Natural killer cell (primary cell): ENCODE measurements at regions not wholly inside any gene's neighbourhood (a gene's known extent, or its start where the extent isn't known, plus 50 kb on each side); places are given as distances from the start of the nearest gene placed in this dataset.

Experiments
- ATAC-seq, 3 donors: fragments of 150-1000 bp in 2 of 3; fragments of 200-7000 bp in 1 of 3; cut with Tn5 transposase; 1 replicate in 1 of 3; 2 replicates in 2 of 3; pipeline ENCODE4 v1.10.0; 2021; ENCODE audit warnings: mild to moderate bottlenecking in 2 of 3, moderate library complexity in 2 of 3
- DNase-seq, 2 donors: peaks; one replicate each; pipeline versions ENCODE4 v3.0.0 to v3.0.0-alpha.2; 2013 to 2021; ENCODE audit warnings: mixed read lengths in 1 of 2
- H3K27ac ChIP-seq: one replicate; pipeline ENCODE4 v1.5.1; 2013; ENCODE audit warnings: mild to moderate bottlenecking, low read length
- H3K27me3 ChIP-seq: one replicate; pipeline ENCODE4 v1.6.1; 2013; ENCODE audit warnings: low read length; ENCODE audit not compliant: control insufficient read depth, insufficient read depth
- H3K36me3 ChIP-seq: one replicate; pipeline ENCODE4 v1.6.1; 2013; ENCODE audit warnings: low read length; ENCODE audit not compliant: control insufficient read depth, insufficient read depth
- H3K4me1 ChIP-seq: one replicate; pipeline ENCODE4 v1.6.1; 2013; ENCODE audit warnings: low read length; ENCODE audit not compliant: control insufficient read depth, insufficient read depth
- H3K4me3 ChIP-seq: one replicate; pipeline ENCODE4 v1.5.1; 2013; ENCODE audit warnings: low read length
- H3K9me3 ChIP-seq: one replicate; pipeline ENCODE4 v1.6.1; 2013; ENCODE audit warnings: low read length; ENCODE audit not compliant: control insufficient read depth, insufficient read depth
- H3K27ac Mint-ChIP-seq, 2 donors: one replicate each; pipeline ENCODE4 v1.8.0; 2022; ENCODE audit warnings: mild to moderate bottlenecking in 2 of 2, mixed read lengths in 2 of 2, moderate library complexity in 1 of 2
- H3K27me3 Mint-ChIP-seq, 2 donors: one replicate each; pipeline ENCODE4 v1.8.0; 2022; ENCODE audit warnings: low read depth in 2 of 2, mixed read lengths in 2 of 2
- H3K36me3 Mint-ChIP-seq: one replicate; pipeline ENCODE4 v1.8.0; 2022; ENCODE audit warnings: mixed read lengths
- H3K4me1 Mint-ChIP-seq, 2 donors: one replicate each; pipeline ENCODE4 v1.8.0; 2022; ENCODE audit warnings: mixed read lengths in 2 of 2
- H3K4me3 Mint-ChIP-seq: one replicate; pipeline ENCODE4 v1.8.0; 2022; ENCODE audit warnings: mild to moderate bottlenecking, moderate library complexity, mixed read lengths
- H3K9me3 Mint-ChIP-seq, 2 donors: one replicate each; pipeline ENCODE4 v1.8.0; 2022; ENCODE audit warnings: mixed read lengths in 2 of 2
- WGBS: methylation state at CpG from one replicate; pipeline ENCODE4 v1.1.7; 2013; ENCODE audit warnings: missing lambda C conversion rate; ENCODE audit not compliant: insufficient coverage; 5-methylcytosine and 5-hydroxymethylcytosine counted together
- intact Hi-C: fragments of 100-400 bp; cut with micrococcal nuclease; formaldehyde crosslinking; loops from one replicate; pipeline ENCODE4 v1.14.2; 2022
- TF ChIP-seq, protein P1 (sequence below): fragments of 200-600 bp; IDR thresholded peaks from one replicate; pipeline ENCODE4 v1.8.0; 2022; ENCODE audit warnings: antibody characterized with exemption

DNA sequence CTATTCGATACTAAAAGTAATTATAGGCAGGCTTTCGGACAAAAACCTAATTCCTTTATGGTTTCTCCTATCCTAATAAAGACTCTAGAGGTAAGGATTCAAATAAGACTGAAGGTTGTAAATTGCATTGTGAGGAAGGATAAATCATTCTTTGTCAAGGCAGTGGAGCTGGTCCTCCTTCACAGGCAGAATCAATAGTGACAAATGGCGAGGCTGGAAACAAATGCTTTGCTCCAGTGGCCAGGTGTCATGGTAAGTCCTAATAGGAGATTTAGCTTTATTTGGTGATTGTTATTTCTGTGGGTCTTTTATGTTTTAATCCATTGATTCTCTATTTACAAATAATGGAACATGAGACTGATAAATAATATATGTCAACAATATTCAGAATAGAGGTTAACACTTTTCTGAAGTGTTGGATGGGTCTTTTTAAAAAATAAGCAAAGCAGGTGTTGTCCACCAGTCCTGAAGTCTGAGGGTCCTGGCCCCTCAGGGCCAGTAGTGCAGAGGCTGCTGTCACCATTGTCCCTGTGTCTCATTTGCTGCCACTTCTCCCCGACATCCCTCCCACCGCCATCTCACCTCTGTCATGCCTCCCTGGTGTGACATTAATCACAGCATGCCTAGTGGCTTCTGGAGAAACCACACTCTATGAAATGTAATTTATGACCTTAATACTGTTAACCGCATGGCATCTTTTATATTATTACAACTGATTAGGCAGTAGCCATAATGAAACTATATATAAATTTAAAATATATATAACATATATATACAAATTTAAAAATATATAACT lies 120.9 kb upstream of the MAGI3 start:
- no peaks in the 10 kb centered on the region for H3K4me1 Mint-ChIP-seq
- H3K27me3 ChIP-seq: no peaks in the 10 kb centered on the region
- 59% methylated on average over 4 of the region's 6 CpGs for WGBS
- H3K27me3 Mint-ChIP-seq: peaks cover 7 to 16% of the 10 kb centered on the region in 2 donors
- no peaks in the 10 kb centered on the region for H3K36me3 ChIP-seq
- no peak overlapping the region for H3K27ac ChIP-seq
- H3K36me3 Mint-ChIP-seq: no peaks in the 10 kb centered on the region
- DNase-seq: no peak
- no peaks in the 10 kb centered on the region for H3K9me3 ChIP-seq
- no peak overlapping the region for H3K4me3 ChIP-seq
- no peak for ATAC-seq
- H3K4me1 ChIP-seq: no peaks in the 10 kb centered on the region
- no peak overlapping the region for H3K4me3 Mint-ChIP-seq
- intact Hi-C loops: no loop called here
- no peaks in the 10 kb centered on the region for H3K9me3 Mint-ChIP-seq
- TF ChIP-seq, protein P1, sequence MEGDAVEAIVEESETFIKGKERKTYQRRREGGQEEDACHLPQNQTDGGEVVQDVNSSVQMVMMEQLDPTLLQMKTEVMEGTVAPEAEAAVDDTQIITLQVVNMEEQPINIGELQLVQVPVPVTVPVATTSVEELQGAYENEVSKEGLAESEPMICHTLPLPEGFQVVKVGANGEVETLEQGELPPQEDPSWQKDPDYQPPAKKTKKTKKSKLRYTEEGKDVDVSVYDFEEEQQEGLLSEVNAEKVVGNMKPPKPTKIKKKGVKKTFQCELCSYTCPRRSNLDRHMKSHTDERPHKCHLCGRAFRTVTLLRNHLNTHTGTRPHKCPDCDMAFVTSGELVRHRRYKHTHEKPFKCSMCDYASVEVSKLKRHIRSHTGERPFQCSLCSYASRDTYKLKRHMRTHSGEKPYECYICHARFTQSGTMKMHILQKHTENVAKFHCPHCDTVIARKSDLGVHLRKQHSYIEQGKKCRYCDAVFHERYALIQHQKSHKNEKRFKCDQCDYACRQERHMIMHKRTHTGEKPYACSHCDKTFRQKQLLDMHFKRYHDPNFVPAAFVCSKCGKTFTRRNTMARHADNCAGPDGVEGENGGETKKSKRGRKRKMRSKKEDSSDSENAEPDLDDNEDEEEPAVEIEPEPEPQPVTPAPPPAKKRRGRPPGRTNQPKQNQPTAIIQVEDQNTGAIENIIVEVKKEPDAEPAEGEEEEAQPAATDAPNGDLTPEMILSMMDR: no peak
- H3K27ac Mint-ChIP-seq: no peak overlapping the region

DNA sequence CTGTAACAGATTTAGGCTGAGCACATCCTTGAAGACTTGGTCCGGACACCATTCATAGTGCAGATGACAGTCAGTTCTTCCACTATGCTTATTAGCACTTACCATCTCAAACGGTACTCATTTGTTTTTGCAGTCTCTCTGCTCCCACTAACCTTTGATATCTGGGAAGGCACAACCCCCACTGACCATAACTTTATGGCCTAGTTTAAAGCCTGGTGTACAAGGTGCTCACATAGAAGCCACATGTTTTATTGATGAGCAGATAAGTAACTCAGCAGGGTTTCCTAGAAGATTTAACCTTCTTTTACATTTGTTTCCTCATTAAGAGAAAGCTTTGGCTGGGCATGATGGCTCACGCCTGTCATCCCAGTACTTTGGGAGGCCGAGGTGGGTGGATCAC lies 119.3 kb upstream of the MAGI3 start:
- H3K4me3 Mint-ChIP-seq: no peak overlapping the region
- H3K4me1 Mint-ChIP-seq: no peaks in the 10 kb centered on the region
- peaks cover 7 to 27% of the 10 kb centered on the region in 2 donors for H3K27me3 Mint-ChIP-seq
- DNase-seq (no peak), ATAC-seq (no peak)
- H3K36me3 ChIP-seq: no peaks in the 10 kb centered on the region
- intact Hi-C loops: no loop called here
- H3K27ac ChIP-seq: no peak overlapping the region
- no peaks in the 10 kb centered on the region for H3K9me3 Mint-ChIP-seq
- no peaks in the 10 kb centered on the region for H3K4me1 ChIP-seq
- no peaks in the 10 kb centered on the region for H3K9me3 ChIP-seq
- H3K36me3 Mint-ChIP-seq: no peaks in the 10 kb centered on the region
- H3K4me3 ChIP-seq: no peak overlapping the region
- H3K27me3 ChIP-seq: no peaks in the 10 kb centered on the region
- H3K27ac Mint-ChIP-seq: no peak overlapping the region
- TF ChIP-seq, protein P1: no peak
- 80% methylated on average over 4 of the region's 4 CpGs for WGBS

DNA sequence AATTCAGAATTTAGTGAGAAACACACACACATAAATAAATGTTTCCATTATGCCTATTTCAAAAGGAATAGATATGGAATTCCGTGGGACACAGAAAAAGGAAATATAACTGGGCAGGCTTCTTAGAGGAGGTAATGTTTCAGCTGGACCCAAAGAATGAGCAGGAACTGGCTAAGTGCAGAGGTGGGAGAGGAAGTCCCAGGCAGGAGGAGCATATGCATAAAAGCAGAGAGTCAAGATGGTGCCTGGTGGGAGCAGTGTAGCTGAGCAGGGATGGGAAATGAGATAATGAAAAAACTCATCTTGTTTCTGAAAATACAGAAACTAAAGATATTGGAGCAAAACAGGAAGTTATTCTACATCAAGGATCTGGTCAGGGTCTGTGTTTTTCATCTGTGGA lies 115.2 kb upstream of the MAGI3 start:
- peaks cover 16 to 62% of the 10 kb centered on the region in 2 donors for H3K27me3 Mint-ChIP-seq
- no peaks in the 10 kb centered on the region for H3K4me1 ChIP-seq

More for the DNA sequence above, 115.2 kb upstream of the MAGI3 start:
- H3K36me3 ChIP-seq: no peaks in the 10 kb centered on the region
- H3K27ac ChIP-seq: no peak overlapping the region
- ATAC-seq (no peak), DNase-seq (no peak)
- intact Hi-C loops: no loop called here
- H3K27me3 ChIP-seq: no peaks in the 10 kb centered on the region
- Mint-ChIP-seq H3K4me3 (no peak overlapping the region), H3K4me1 (no peaks in the 10 kb centered on the region), H3K9me3 (no peaks in the 10 kb centered on the region), H3K27ac (no peak overlapping the region), H3K36me3 (no peaks in the 10 kb centered on the region)
- no peaks in the 10 kb centered on the region for H3K9me3 ChIP-seq
- TF ChIP-seq, protein P1: no peak
- 81% methylated on average over 1 of the region's 1 CpG for WGBS
- H3K4me3 ChIP-seq: no peak overlapping the region
